Activated T-helper 2 cell treated with anti-CD3 and anti-CD28 coated beads, Interferon-gamma antibody, Interleukin-2, Interleukin-4, amounts not matched to agents 10 μg/mL and 5 μg/mL and 100 μg/mL, durations not matched to agents 14 hours and 24 hours and 36 hours (primary cell): ENCODE measurements at regions not wholly inside any gene's neighbourhood (a gene's known extent, or its start where the extent isn't known, plus 50 kb on each side); places are given as distances from the start of the nearest gene placed in this dataset.

Experiments
- DNase-seq: peaks from one replicate; pipeline ENCODE4 v3.0.0; 2021; ENCODE audit warnings: low spot score
- H3K27ac Mint-ChIP-seq: one replicate; pipeline ENCODE4 v1.8.0; 2021; ENCODE audit warnings: mixed read lengths
- H3K27me3 Mint-ChIP-seq: one replicate; pipeline ENCODE4 v1.8.0; 2021; ENCODE audit warnings: low read depth, mixed read lengths
- H3K36me3 Mint-ChIP-seq: one replicate; pipeline ENCODE4 v1.8.0; 2021; ENCODE audit warnings: low read depth, mixed read lengths
- H3K4me1 Mint-ChIP-seq: one replicate; pipeline ENCODE4 v1.8.0; 2021; ENCODE audit warnings: low read depth, mixed read lengths
- H3K4me3 Mint-ChIP-seq: one replicate; pipeline ENCODE4 v1.8.0; 2021; ENCODE audit warnings: low read depth, mild to moderate bottlenecking, moderate library complexity, mixed read lengths
- H3K9me3 Mint-ChIP-seq: one replicate; pipeline ENCODE4 v1.8.0; 2021; ENCODE audit warnings: mixed read lengths
- intact Hi-C: fragments of 100-400 bp; cut with micrococcal nuclease; formaldehyde crosslinking; loops from one replicate; pipeline ENCODE4 v1.15.1; 2023

DNA sequence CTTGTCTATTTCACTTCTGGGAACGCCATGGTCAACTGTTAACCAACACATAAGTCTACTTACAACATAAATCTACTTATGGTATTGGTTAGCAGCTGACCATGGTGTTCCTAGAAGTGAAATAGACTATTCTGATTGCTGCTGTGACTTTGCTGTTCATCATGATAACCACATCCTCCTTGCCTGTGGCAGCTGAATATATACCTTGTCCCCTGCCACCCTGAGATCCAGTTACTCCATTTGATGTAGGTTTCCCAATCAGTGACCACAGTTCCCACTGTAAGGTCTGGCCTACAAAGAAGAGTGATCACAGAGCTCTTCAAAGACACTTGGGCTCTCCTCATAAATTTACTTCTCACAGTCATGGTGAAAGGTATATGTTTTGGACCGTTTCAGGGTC, 66.8 kb upstream of the ALDH1A3 start:
- H3K4me1 Mint-ChIP-seq: no peaks in the 10 kb centered on the region
- no peak overlapping the region for H3K4me3 Mint-ChIP-seq
- peaks cover 18% of the 10 kb centered on the region for H3K9me3 Mint-ChIP-seq
- H3K27me3 Mint-ChIP-seq: no peaks in the 10 kb centered on the region
- no peak overlapping the region for H3K27ac Mint-ChIP-seq
- intact Hi-C loops: no loop called here
- no peaks in the 10 kb centered on the region for H3K36me3 Mint-ChIP-seq
- DNase-seq: no peak

DNA sequence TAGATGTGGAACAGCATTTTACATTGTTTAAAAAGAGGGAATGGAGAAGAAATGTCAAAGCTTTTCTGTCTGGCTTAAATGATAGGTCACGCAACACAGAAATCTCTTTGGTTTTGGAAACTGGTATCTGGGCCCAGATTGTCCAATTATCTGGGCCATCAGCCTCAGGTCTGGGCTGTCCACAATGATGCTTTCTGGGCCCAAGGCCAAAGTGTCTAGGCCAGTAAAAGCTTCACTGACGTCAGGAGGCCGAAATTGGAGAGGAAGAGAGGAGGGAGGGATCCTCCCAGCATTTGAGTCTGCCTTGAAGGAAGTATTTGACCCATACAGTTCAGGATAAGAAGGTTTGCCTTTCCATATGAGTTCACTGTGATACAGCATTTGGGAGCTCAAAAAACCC, 60.7 kb upstream of the ALDH1A3 start:
- DNase-seq: no peak
- Mint-ChIP-seq H3K27me3 (peaks cover 15% of the 10 kb centered on the region), H3K27ac (no peak overlapping the region), H3K4me3 (no peak overlapping the region), H3K4me1 (no peaks in the 10 kb centered on the region), H3K9me3 (peaks cover 10% of the 10 kb centered on the region), H3K36me3 (no peaks in the 10 kb centered on the region)
- intact Hi-C loops: no loop called here

DNA sequence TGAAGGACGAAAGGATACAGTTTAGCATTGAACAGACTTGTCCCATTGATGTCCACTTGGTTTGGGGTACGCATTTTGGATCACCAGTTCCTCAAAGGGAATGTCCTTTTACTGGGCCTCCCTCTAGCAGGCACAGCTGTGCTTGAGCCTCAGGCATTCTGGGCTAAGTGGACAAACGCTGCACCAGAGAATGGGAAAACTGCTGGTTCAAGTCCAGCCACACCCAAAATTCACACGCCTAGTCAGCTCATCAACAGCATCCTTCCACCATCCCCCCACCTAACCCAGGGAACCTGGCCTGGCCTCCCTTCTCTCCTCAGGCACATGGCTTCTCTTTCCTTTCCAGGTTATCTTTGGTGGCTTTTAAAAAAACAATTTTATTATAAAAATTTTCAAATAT, 59.1 kb upstream of the ALDH1A3 start:
- Mint-ChIP-seq H3K4me3 (no peak overlapping the region), H3K36me3 (no peaks in the 10 kb centered on the region), H3K9me3 (peaks cover 10% of the 10 kb centered on the region), H3K27ac (no peak overlapping the region), H3K4me1 (no peaks in the 10 kb centered on the region), H3K27me3 (peaks cover 21% of the 10 kb centered on the region)
- intact Hi-C loops: no loop called here
- DNase-seq: no peak

DNA sequence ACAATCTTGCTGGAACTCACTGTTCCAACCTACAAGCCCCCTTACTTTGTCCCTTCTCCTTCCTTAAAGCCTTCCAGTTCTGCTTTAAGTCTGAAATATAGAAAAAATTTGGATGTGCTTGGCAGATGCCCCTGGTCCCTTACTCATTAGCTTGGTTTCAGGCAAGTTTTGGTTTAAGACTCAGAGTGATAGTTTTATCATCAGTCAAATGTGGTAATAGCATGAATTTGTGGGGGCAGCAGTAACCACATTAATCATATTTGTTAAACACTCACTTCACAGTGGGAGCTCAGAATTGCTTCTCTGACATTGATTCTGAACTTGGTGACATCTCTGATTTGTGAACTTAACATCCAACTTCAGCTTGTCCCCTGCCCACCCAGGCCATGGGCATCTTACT, 58.3 kb upstream of the ALDH1A3 start:
- no peak for DNase-seq
- Mint-ChIP-seq H3K27ac (no peak overlapping the region), H3K4me1 (no peaks in the 10 kb centered on the region), H3K27me3 (peaks cover 21% of the 10 kb centered on the region), H3K4me3 (no peak overlapping the region), H3K36me3 (no peaks in the 10 kb centered on the region), H3K9me3 (peaks cover 3% of the 10 kb centered on the region)
- intact Hi-C loops: no loop called here

DNA sequence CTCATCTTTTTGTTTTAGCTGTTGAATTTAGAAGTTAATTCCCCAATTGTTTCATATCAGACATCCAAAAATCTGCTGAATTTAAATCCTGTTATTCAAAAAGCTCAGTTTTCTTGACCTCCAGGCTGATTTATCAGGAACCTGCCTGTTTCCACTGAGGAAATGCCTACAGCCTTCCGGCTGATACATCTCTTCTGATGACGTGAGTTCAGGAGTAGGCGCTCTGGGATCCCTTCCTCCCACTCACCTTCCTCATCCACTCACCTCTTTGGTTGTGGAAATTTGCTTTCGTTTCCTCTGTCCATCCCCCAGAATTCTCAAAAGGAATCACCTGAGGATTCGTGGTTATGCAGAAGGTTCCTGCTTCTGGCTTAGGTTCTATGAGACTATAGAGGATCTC, 55.4 kb upstream of the ALDH1A3 start:
- no peaks in the 10 kb centered on the region for H3K9me3 Mint-ChIP-seq
- no peak overlapping the region for H3K27ac Mint-ChIP-seq
- DNase-seq: no peak
- intact Hi-C loops: no loop called here
- no peaks in the 10 kb centered on the region for H3K4me1 Mint-ChIP-seq
- H3K27me3 Mint-ChIP-seq: peaks cover 27% of the 10 kb centered on the region
- H3K4me3 Mint-ChIP-seq: no peak overlapping the region
- no peaks in the 10 kb centered on the region for H3K36me3 Mint-ChIP-seq

DNA sequence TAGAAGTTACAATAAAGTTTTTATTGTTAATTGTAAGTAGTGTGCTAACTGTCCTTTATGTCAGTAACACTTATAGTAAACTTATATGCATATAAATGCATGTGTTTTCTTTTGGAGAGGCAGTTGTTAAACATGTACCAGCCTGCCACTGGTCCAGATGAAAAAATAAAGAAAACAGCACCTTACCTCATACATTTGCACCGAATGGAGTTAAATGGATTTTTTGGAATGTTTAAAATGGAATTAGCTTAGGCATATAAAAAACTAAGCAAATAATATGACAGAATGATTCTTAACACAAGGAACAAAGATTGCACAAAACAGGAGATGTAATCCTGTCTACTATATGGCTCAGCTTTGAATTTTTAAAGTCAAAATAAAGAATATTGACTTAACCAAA, 50.2 kb upstream of the ALDH1A3 start:
- Mint-ChIP-seq H3K4me1 (peaks cover 2% of the 10 kb centered on the region), H3K27me3 (peaks cover 9% of the 10 kb centered on the region), H3K27ac (no peak overlapping the region), H3K36me3 (no peaks in the 10 kb centered on the region), H3K4me3 (no peak overlapping the region), H3K9me3 (no peaks in the 10 kb centered on the region)
- no peak for DNase-seq
- intact Hi-C loops: no loop called here
